GM23338 (cell line): ENCODE measurements at regions not wholly inside any gene's neighbourhood (a gene's known extent, or its start where the extent isn't known, plus 50 kb on each side); places are given as distances from the start of the nearest gene placed in this dataset.

Source experiments
- ATAC-seq: fragments of 200-7000 bp; cut with Tn5 transposase; 3 replicates; pipeline ENCODE4 v1.9.1; 2020
- DNase-seq: peaks from one replicate; pipeline ENCODE4 v3.0.0-alpha.2; 2015; ENCODE audit warnings: low spot score
- H2AFZ ChIP-seq: fragments of 200-600 bp; sonication (generic); 2 replicates; pipeline ENCODE4 v1.8.0; 2016; ENCODE audit warnings: antibody characterized with exemption, mild to moderate bottlenecking, moderate library complexity
- H3F3A ChIP-seq: fragments of 200-600 bp; sonication (generic); replicated peaks from 2 replicates; pipeline ENCODE4 v1.8.0; 2017; ENCODE audit warnings: antibody characterized with exemption, mixed run types, low read depth
- H3K27ac ChIP-seq: fragments of 200-600 bp; sonication (generic); 2 replicates; pipeline ENCODE4 v1.6.1; 2016; ENCODE audit warnings: low read depth
- H3K27me3 ChIP-seq: fragments of 200-600 bp; sonication (generic); 2 replicates; pipeline ENCODE4 v1.8.0; 2016; ENCODE audit warnings: mild to moderate bottlenecking, mixed run types, moderate library complexity; ENCODE audit not compliant: insufficient read depth
- H3K36me3 ChIP-seq: fragments of 200-600 bp; sonication (generic); 2 replicates; pipeline ENCODE4 v1.8.0; 2016; ENCODE audit warnings: mild to moderate bottlenecking; ENCODE audit not compliant: insufficient read depth
- H3K4me1 ChIP-seq: fragments of 200-600 bp; sonication (generic); 2 replicates; pipeline ENCODE4 v1.8.0; 2016; ENCODE audit warnings: mild to moderate bottlenecking, moderate library complexity; ENCODE audit not compliant: insufficient read depth
- H3K4me2 ChIP-seq: fragments of 200-600 bp; sonication (generic); 2 replicates; pipeline ENCODE4 v1.7.1; 2017; ENCODE audit warnings: mixed run types
- H3K4me3 ChIP-seq: fragments of 200-600 bp; sonication (generic); 2 replicates; pipeline ENCODE4 v1.6.1; 2016; ENCODE audit warnings: mixed run types
- H3K79me2 ChIP-seq: fragments of 200-600 bp; sonication (generic); replicated peaks from 2 replicates; pipeline ENCODE4 v1.8.0; 2017; ENCODE audit warnings: mild to moderate bottlenecking; ENCODE audit not compliant: insufficient read depth
- H3K9me2 ChIP-seq: fragments of 200-600 bp; sonication (generic); 2 replicates; pipeline ENCODE4 v1.8.0; 2017; ENCODE audit not compliant: insufficient read depth
- H4K20me1 ChIP-seq: fragments of 200-600 bp; sonication (generic); replicated peaks from 2 replicates; pipeline ENCODE4 v1.8.0; 2017; ENCODE audit warnings: mild to moderate bottlenecking; ENCODE audit not compliant: insufficient read depth
- H3K27ac Mint-ChIP-seq: 2 replicates; pipeline ENCODE4 v1.8.0; 2020; ENCODE audit warnings: inconsistent platforms, mild to moderate bottlenecking, moderate library complexity, mixed read lengths
- H3K27me3 Mint-ChIP-seq: 3 replicates; pipeline ENCODE4 v1.8.0; 2022; ENCODE audit warnings: low read depth, mild to moderate bottlenecking, moderate library complexity, mixed read lengths, inconsistent platforms; ENCODE audit not compliant: insufficient read depth, poor library complexity
- H3K36me3 Mint-ChIP-seq: 3 replicates; pipeline ENCODE4 v1.8.0; 2021; ENCODE audit warnings: low read depth, mild to moderate bottlenecking, inconsistent platforms, moderate library complexity, mixed read lengths
- H3K4me1 Mint-ChIP-seq: 3 replicates; pipeline ENCODE4 v1.8.0; 2020; ENCODE audit warnings: mild to moderate bottlenecking, inconsistent platforms, mixed read lengths
- H3K4me3 Mint-ChIP-seq: 3 replicates; pipeline ENCODE4 v1.8.0; 2021; ENCODE audit warnings: moderate library complexity, mild to moderate bottlenecking, inconsistent platforms, mixed read lengths
- H3K9me3 Mint-ChIP-seq: 3 replicates; pipeline ENCODE4 v1.8.0; 2020; ENCODE audit warnings: moderate library complexity, mild to moderate bottlenecking, inconsistent platforms, mixed read lengths
- CREB1 ChIP-seq: fragments of 250-450 bp; sonication (Bioruptor Pico); IDR thresholded peaks from 2 replicates; pipeline ENCODE4 v1.5.0; 2020; ENCODE audit warnings: low read depth, mild to moderate bottlenecking, moderate library complexity
- CTCF ChIP-seq, 2 experiments: fragments of 200-600 bp in 1 of 2; sonication (generic) in 1 of 2; conservative IDR thresholded peaks; 2 replicates each; pipeline versions ENCODE4 v1.5.1 to v1.6.1; 2016 to 2017; ENCODE audit warnings: antibody characterized with exemption in 2 of 2, low read depth in 2 of 2, mild to moderate bottlenecking in 2 of 2, moderate library complexity in 1 of 2
- ETS1 ChIP-seq: IDR thresholded peaks from 2 replicates; pipeline ENCODE4 v1.6.1; 2016; ENCODE audit warnings: antibody characterized with exemption
- EZH2 ChIP-seq: fragments of 200-600 bp; sonication (generic); IDR thresholded peaks from one replicate; pipeline ENCODE4 v1.8.0; 2017; ENCODE audit warnings: antibody characterized with exemption, mild to moderate bottlenecking, low read depth; ENCODE audit not compliant: unreplicated experiment
- EZH2phosphoT487 ChIP-seq: fragments of 200-600 bp; sonication (generic); IDR thresholded peaks from one replicate; pipeline ENCODE4 v1.8.1; 2018; ENCODE audit warnings: antibody characterized with exemption; ENCODE audit not compliant: unreplicated experiment
- JUNB ChIP-seq: IDR thresholded peaks from one replicate; pipeline ENCODE4 v1.6.1; 2016; ENCODE audit warnings: antibody characterized with exemption; ENCODE audit not compliant: unreplicated experiment
- NANOG ChIP-seq: IDR thresholded peaks from 2 replicates; pipeline ENCODE4 v1.6.1; 2016; ENCODE audit warnings: antibody characterized with exemption, borderline replicate concordance
- POLR2AphosphoS5 ChIP-seq: IDR thresholded peaks from 2 replicates; pipeline ENCODE4 v1.6.1; 2016; ENCODE audit warnings: antibody characterized with exemption, low read depth
- REST ChIP-seq: IDR thresholded peaks from one replicate; pipeline ENCODE4 v1.6.1; 2018; ENCODE audit warnings: antibody characterized with exemption; ENCODE audit not compliant: unreplicated experiment
- STAT1 ChIP-seq: IDR thresholded peaks from one replicate; pipeline ENCODE4 v1.6.1; 2016; ENCODE audit warnings: antibody characterized with exemption; ENCODE audit not compliant: unreplicated experiment
- ZNF114 ChIP-seq: fragments of 250-450 bp; sonication (Bioruptor Pico); IDR thresholded peaks from 2 replicates; pipeline ENCODE4 v1.5.0; 2020; ENCODE audit warnings: mild to moderate bottlenecking, moderate library complexity
- ZNF331 ChIP-seq: fragments of 250-450 bp; sonication (Bioruptor Pico); IDR thresholded peaks from 2 replicates; pipeline ENCODE4 v1.5.0; 2020; ENCODE audit warnings: low read depth, mild to moderate bottlenecking, moderate library complexity
- ZNF462 ChIP-seq: fragments of 250-450 bp; sonication (Bioruptor Pico); IDR thresholded peaks from 2 replicates; pipeline ENCODE4 v1.5.0; 2020; ENCODE audit warnings: mild to moderate bottlenecking, moderate library complexity

- Histone ChIP-seq H3K27me3 (no peaks in the 10 kb centered on the region), H3K27ac (no peak overlapping the region), H4K20me1 (no peaks in the 10 kb centered on the region), H3K36me3 (no peaks in the 10 kb centered on the region), H3K4me2 (no peak overlapping the region), H3F3A (no peaks in the 10 kb centered on the region), H3K79me2 (no peaks in the 10 kb centered on the region), H3K4me3 (no peak overlapping the region), H3K9me2 (no peaks in the 10 kb centered on the region), H2AFZ (no peak overlapping the region), H3K4me1 (peaks cover 19% of the 10 kb centered on the region)
- Mint-ChIP-seq H3K36me3 (no peaks in the 10 kb centered on the region), H3K9me3 (no peaks in the 10 kb centered on the region), H3K27ac (no peak overlapping the region), H3K27me3 (peaks cover 2% of the 10 kb centered on the region), H3K4me3 (no peak overlapping the region), H3K4me1 (peaks cover 15% of the 10 kb centered on the region)
- ATAC-seq = no peak
- TF ChIP-seq ZNF331 (CRISPR knock-in tag) (no peak), CREB1 (no peak), JUNB (no peak), EZH2phosphoT487 (no peak), NANOG (no peak), ZNF462 (CRISPR knock-in tag) (no peak), STAT1 (no peak), ZNF114 (CRISPR knock-in tag) (no peak), EZH2 (no peak), CTCF (conservative IDR thresholded peaks at IDR 0.05; ENCODE audit: low read depth in 2 of 2) (no peak), ETS1 (no peak), POLR2AphosphoS5 (no peak), REST (no peak)
- DNase-seq = no peak
Measured at GRCh38 chr22:27335102-27335660, 466.4 kb downstream of the MN1 start.
